ENCODE measurements at regions not wholly inside any gene's neighbourhood (a gene's known extent, or its start where the extent isn't known, plus 50 kb on each side); places are given as distances from the start of the nearest gene placed in this dataset.
"Not testable (repeated sequence)": the region's sequence is repeated elsewhere in the genome, so short reads cannot be mapped to it uniquely, and the experiment has no call there.

DNA sequence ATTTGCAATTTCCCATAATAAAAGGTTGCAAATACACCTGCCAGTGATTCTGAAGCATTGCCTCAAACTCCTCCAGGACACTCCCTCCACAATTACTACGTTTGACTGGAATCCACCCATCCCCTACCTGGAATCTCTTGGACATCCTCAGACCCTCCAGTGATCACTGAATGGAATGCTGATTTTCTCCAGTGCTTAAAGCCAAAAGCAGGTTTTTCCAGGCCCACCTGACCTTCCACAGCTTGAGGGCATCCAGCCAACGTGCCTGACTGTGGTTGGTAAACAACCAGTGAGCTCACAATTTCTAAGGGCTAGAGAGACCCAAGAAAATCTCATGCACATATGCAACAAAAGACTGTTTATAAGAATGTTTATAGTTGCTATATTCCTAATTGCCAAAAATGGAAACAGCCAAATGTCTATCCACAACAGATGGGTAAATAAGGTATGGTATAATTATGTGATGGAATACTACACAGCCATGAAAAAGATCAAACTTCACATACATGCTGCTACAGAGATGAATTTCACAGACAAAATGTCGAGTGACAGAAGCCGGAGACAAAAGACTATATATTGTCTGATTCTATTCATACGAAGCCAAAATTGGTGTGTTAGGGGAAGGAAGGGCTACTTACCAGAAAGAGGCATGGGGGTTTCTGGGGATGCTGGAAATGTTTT lies 147.1 kb upstream of the RREB1 start:
- FAIRE-seq = no peak

DNA sequence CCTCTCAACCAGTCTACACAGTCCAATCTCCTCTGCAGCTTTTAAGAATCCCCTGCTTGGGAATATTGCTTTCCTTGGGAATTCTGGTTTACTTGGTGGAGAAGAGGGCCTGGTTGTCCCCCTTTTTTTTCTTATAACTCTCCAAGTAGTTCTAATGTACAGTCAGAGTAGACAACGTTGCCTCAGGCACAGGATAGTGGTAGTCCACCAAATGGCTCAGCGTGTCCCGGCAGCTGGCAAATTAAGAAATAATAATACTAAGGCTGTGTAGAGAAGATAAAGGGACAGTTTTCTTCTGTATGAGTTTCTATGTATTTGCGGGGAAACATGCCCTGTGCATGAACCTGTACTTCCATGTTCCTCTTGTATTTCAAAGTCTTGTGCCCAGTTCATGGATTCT lies 145.7 kb upstream of the RREB1 start:
- intact Hi-C loops (cut with DNase I) = no loop called here
- H3K36me3 ChIP-seq = no peaks in the 10 kb centered on the region
- TF ChIP-seq CTCF (IDR thresholded peaks at IDR 0.05) = no peak
- 97 to 98% methylated on average over 4 of the region's 4 CpGs for WGBS, 2 donors
- ATAC-seq = no peak
- H3K27me3 ChIP-seq = no peaks in the 10 kb centered on the region
- no peak for DNase-seq
- no peak overlapping the region for H3K4me3 ChIP-seq
- H3K4me1 ChIP-seq = peaks cover 0 to 9% (median 5%) of the 10 kb centered on the region in 3 donors
- no peak for FAIRE-seq
- H3K27ac ChIP-seq = no peak overlapping the region
- H3K9me3 ChIP-seq = no peaks in the 10 kb centered on the region

More for the DNA sequence above, 147.1 kb upstream of the RREB1 start:
- ATAC-seq (no peak), DNase-seq (no peak)
- intact Hi-C loops (cut with DNase I) = no loop called here
- Histone ChIP-seq H3K9me3 (no peaks in the 10 kb centered on the region), H3K4me3 (no peak overlapping the region), H3K4me1 (peaks cover 0 to 1% (median under 1%) of the 10 kb centered on the region in 3 donors), H3K27ac (no peak overlapping the region), H3K27me3 (no peaks in the 10 kb centered on the region), H3K36me3 (no peaks in the 10 kb centered on the region)
- WGBS, 2 donors = 64 to 67% methylated on average over 5 of the region's 5 CpGs
- no peak for TF ChIP-seq CTCF (IDR thresholded peaks at IDR 0.05)

GRCh38 chr6:6962699-6963098 lies 145.1 kb upstream of the RREB1 start:
- FAIRE-seq (no peak), DNase-seq (no peak), ATAC-seq (no peak)
- no peak for TF ChIP-seq CTCF (IDR thresholded peaks at IDR 0.05)
- peaks cover 0 to 9% (median 5%) of the 10 kb centered on the region in 3 donors for H3K4me1 ChIP-seq
- H3K27ac ChIP-seq = no peak overlapping the region
- no peaks in the 10 kb centered on the region for H3K36me3 ChIP-seq
- 86 to 91% methylated on average over 4 of the region's 4 CpGs for WGBS, 2 donors
- no peak overlapping the region for H3K4me3 ChIP-seq
- H3K27me3 ChIP-seq = no peaks in the 10 kb centered on the region
- H3K9me3 ChIP-seq = no peaks in the 10 kb centered on the region
- intact Hi-C loops (cut with DNase I) = no loop called here

GRCh38 chr6:6963390-6963789 lies 144.4 kb upstream of the RREB1 start:
- DNase-seq; FAIRE-seq; ATAC-seq; H3K27me3 ChIP-seq; intact Hi-C loops (cut with DNase I); H3K4me1 ChIP-seq; H3K4me3 ChIP-seq; H3K27ac ChIP-seq; H3K9me3 ChIP-seq; H3K36me3 ChIP-seq: not testable (repeated sequence)
- 74 to 93% methylated on average over 7 of the region's 7 CpGs for WGBS, 2 donors

DNA sequence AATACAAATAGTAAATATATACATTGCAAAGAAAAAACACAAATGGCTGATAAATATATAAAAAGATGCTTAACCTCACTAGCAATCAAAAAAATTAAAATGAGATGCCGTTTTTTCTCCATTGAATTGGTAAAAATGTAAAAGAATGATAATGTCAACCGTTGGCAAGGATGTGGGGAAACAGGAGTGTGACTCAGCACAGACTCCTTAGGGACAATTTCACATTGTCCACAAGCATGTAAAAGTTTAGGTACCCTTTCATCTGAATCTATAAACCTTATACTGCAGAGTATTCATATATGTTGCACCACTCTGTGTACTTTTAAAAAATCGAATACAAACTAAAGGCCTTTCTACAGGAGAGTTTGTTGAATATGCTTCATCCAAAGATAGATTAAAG lies 143.1 kb upstream of the RREB1 start:
- Histone ChIP-seq H3K27ac (no peak overlapping the region), H3K9me3 (no peaks in the 10 kb centered on the region), H3K27me3 (no peaks in the 10 kb centered on the region), H3K36me3 (no peaks in the 10 kb centered on the region), H3K4me1 (peaks cover 5 to 12% (median 9%) of the 10 kb centered on the region in 3 donors), H3K4me3 (no peak overlapping the region)
- TF ChIP-seq CTCF (IDR thresholded peaks at IDR 0.05) = no peak
- DNase-seq = no peak
- 57 to 70% methylated on average over 3 of the region's 3 CpGs for WGBS, 2 donors
- intact Hi-C loops (cut with DNase I) = no loop called here
- no peak for ATAC-seq
- FAIRE-seq = no peak

All from pancreas (tissue), 10 donors.